Epithelial cell of esophagus (primary cell): ENCODE measurements at regions not wholly inside any gene's neighbourhood (a gene's known extent, or its start where the extent isn't known, plus 50 kb on each side); places are given as distances from the start of the nearest gene placed in this dataset.
"Not testable (repeated sequence)": the region's sequence is repeated elsewhere in the genome, so short reads cannot be mapped to it uniquely, and the experiment has no call there.

Experiments
- DNase-seq: peaks from one replicate; pipeline ENCODE4 v3.0.0; 2010; ENCODE audit warnings: low read depth
- H3K4me3 ChIP-seq: 2 replicates; pipeline ENCODE4 v1.5.1; 2011; ENCODE audit warnings: mild to moderate bottlenecking, low read length, control low read depth
- CTCF ChIP-seq: IDR thresholded peaks from 2 replicates; pipeline ENCODE4 v1.5.1; 2011; ENCODE audit warnings: low read depth, mild to moderate bottlenecking, low read length, control low read depth, inconsistent platforms; ENCODE audit not compliant: insufficient read depth; ENCODE audit errors: missing control alignments

GRCh38 chr13:80707000-80707983, 366.4 kb upstream of the SPRY2 start:
- TF ChIP-seq CTCF, result no peak
- no peak overlapping the region for H3K4me3 ChIP-seq
- DNase-seq, result no peak

- TF ChIP-seq CTCF, result no peak
- no peak overlapping the region for H3K4me3 ChIP-seq
- no peak for DNase-seq
Measured at GRCh38 chr13:80706164-80706471, 365.2 kb upstream of the SPRY2 start.

- TF ChIP-seq CTCF, result no peak
- H3K4me3 ChIP-seq, result no peak overlapping the region
- DNase-seq, result no peak
Measured at GRCh38 chr13:80705371-80706163, 364.6 kb upstream of the SPRY2 start.

GRCh38 chr13:80704369-80704768, 363.4 kb upstream of the SPRY2 start:
- DNase-seq, result no peak
- no peak for TF ChIP-seq CTCF
- no peak overlapping the region for H3K4me3 ChIP-seq

GRCh38 chr13:80695841-80696240, 354.9 kb upstream of the SPRY2 start:
- TF ChIP-seq CTCF, result no peak
- no peak for DNase-seq
- no peak overlapping the region for H3K4me3 ChIP-seq

- H3K4me3 ChIP-seq, DNase-seq: not testable (repeated sequence)
Measured at GRCh38 chr13:80691814-80692213, 350.9 kb upstream of the SPRY2 start.

- no peak overlapping the region for H3K4me3 ChIP-seq
- no peak for TF ChIP-seq CTCF
- no peak for DNase-seq
Measured at GRCh38 chr13:80690208-80690607, 349.3 kb upstream of the SPRY2 start.
